OCI-LY7 (cell line): ENCODE measurements at regions not wholly inside any gene's neighbourhood (a gene's known extent, or its start where the extent isn't known, plus 50 kb on each side); places are given as distances from the start of the nearest gene placed in this dataset.

Experiments used
- BruUV-seq: library from RNA; stranded (reverse); fragments of 400-500 nt; replicated peaks from 2 replicates; lab custom pipeline; 2021; lab: Mats Ljungman, UMichigan
- CTCF ChIA-PET: fragments of 300-600 bp; sonication (Branson Sonifier 250); formaldehyde crosslinking; loops from one replicate; lab custom pipeline; 2022; ENCODE audit warnings: antibody characterized with exemption; ENCODE audit not compliant: unreplicated experiment; lab: Charles Lee
- POLR2A ChIA-PET: fragments of 300-600 bp; sonication (Branson Sonifier 250); formaldehyde crosslinking; loops from one replicate; lab custom pipeline; 2022; ENCODE audit warnings: antibody characterized with exemption; lab: Charles Lee
- DNase-seq: peaks from one replicate; pipeline ENCODE4 v3.0.0-alpha.2; 2015; ENCODE audit warnings: low spot score
- H2AFZ ChIP-seq: fragments of 200-600 bp; sonication (generic), shearing (Covaris generic); 2 replicates; pipeline ENCODE4 v1.6.1; 2014; ENCODE audit warnings: mild to moderate bottlenecking, antibody characterized with exemption, low read length, moderate library complexity
- H3K27ac ChIP-seq: fragments of 200-600 bp; sonication (generic); 2 replicates; pipeline ENCODE4 v1.5.1; 2014; ENCODE audit warnings: mixed run types, low read depth, mild to moderate bottlenecking, moderate library complexity, low read length, inconsistent platforms; ENCODE audit not compliant: poor library complexity, severe bottlenecking
- H3K36me3 ChIP-seq: fragments of 200-600 bp; sonication (generic); 2 replicates; pipeline ENCODE4 v1.6.1; 2014; ENCODE audit warnings: mild to moderate bottlenecking, antibody characterized with exemption, low read length, moderate library complexity, mixed read lengths; ENCODE audit not compliant: insufficient read depth
- H3K4me1 ChIP-seq: fragments of 200-600 bp; sonication (generic); 2 replicates; pipeline ENCODE4 v1.5.1; 2014; ENCODE audit warnings: mild to moderate bottlenecking, low read length; ENCODE audit not compliant: insufficient read depth, poor library complexity, severe bottlenecking
- H3K4me2 ChIP-seq: fragments of 200-600 bp; sonication (generic); 2 replicates; pipeline ENCODE4 v1.6.1; 2014; ENCODE audit warnings: mild to moderate bottlenecking, low read length
- H3K4me3 ChIP-seq: fragments of 200-600 bp; sonication (generic); 2 replicates; pipeline ENCODE4 v1.5.1; 2014; ENCODE audit warnings: mild to moderate bottlenecking, low read depth, low read length; ENCODE audit not compliant: poor library complexity, severe bottlenecking
- H3K79me2 ChIP-seq: fragments of 200-600 bp; sonication (generic); 2 replicates; pipeline ENCODE4 v1.6.1; 2016; ENCODE audit warnings: low read depth, mild to moderate bottlenecking, low read length, moderate library complexity, mixed read lengths; ENCODE audit not compliant: insufficient read depth
- H3K9me2 ChIP-seq: fragments of 200-600 bp; sonication (generic); 2 replicates; pipeline ENCODE4 v1.6.1; 2016; ENCODE audit warnings: mild to moderate bottlenecking, low read length, mixed read lengths; ENCODE audit not compliant: insufficient read depth
- H3K9me3 ChIP-seq: fragments of 200-600 bp; sonication (generic); 2 replicates; pipeline ENCODE4 v1.6.1; 2014; ENCODE audit warnings: mild to moderate bottlenecking, mixed run types, low read length, mixed read lengths
- H4K20me1 ChIP-seq: fragments of 200-600 bp; sonication (generic); 2 replicates; pipeline ENCODE4 v1.6.1; 2014; ENCODE audit warnings: mild to moderate bottlenecking, antibody characterized with exemption, low read length, moderate library complexity, mixed read lengths; ENCODE audit not compliant: insufficient read depth
- EZH2phosphoT487 ChIP-seq: fragments of 200-600 bp; sonication (generic); IDR thresholded peaks from 2 replicates; pipeline ENCODE4 v1.6.1; 2018; ENCODE audit warnings: low read depth, borderline replicate concordance, mild to moderate bottlenecking, mixed run types, antibody characterized with exemption, low read length, moderate library complexity, mixed read lengths
- intact Hi-C: fragments of 100-400 bp; cut with micrococcal nuclease; formaldehyde crosslinking; loops from one replicate; pipeline ENCODE4 v1.10.0; 2022; ENCODE audit not compliant: unreplicated experiment
- TF ChIP-seq, protein P1 (sequence below): fragments of 200-600 bp; sonication (generic); conservative IDR thresholded peaks from 2 replicates; pipeline ENCODE4 v1.5.1; 2014; ENCODE audit warnings: mild to moderate bottlenecking, antibody characterized with exemption, low read length, moderate library complexity, mixed read lengths

DNA sequence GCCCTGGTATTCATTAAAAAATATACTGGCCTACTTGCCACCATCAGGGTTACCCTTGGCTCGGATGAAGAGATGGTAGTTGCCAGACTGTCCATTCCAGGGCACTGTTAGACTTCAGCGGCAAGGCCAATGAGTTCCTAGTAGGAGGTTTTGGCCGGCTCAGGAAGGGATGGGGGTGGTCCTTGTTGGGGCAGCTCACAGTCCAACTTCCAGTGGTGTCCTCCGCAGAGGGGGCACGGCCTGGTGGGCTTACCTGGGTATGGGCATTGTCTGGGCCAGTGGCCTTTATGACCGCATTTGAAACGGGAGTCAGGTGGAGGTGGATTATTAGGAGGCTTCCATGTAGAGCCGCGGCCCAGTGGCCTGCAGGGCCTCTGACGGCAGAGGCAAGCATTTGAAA lies 139.1 kb upstream of the ETV3 start:
- H3K36me3 ChIP-seq = no peaks in the 10 kb centered on the region
- ChIA-PET CTCF (no interaction called here), POLR2A (no interaction called here)
- intact Hi-C loops = no loop called here
- no TSS peak for BruUV-seq
- no peak for DNase-seq
- H3K27ac ChIP-seq = no peak overlapping the region
- no peak overlapping the region for H2AFZ ChIP-seq
- no peaks in the 10 kb centered on the region for H3K79me2 ChIP-seq
- no peaks in the 10 kb centered on the region for H3K4me1 ChIP-seq
- no peak overlapping the region for H3K4me3 ChIP-seq
- no peaks in the 10 kb centered on the region for H4K20me1 ChIP-seq
- TF ChIP-seq, protein P1, sequence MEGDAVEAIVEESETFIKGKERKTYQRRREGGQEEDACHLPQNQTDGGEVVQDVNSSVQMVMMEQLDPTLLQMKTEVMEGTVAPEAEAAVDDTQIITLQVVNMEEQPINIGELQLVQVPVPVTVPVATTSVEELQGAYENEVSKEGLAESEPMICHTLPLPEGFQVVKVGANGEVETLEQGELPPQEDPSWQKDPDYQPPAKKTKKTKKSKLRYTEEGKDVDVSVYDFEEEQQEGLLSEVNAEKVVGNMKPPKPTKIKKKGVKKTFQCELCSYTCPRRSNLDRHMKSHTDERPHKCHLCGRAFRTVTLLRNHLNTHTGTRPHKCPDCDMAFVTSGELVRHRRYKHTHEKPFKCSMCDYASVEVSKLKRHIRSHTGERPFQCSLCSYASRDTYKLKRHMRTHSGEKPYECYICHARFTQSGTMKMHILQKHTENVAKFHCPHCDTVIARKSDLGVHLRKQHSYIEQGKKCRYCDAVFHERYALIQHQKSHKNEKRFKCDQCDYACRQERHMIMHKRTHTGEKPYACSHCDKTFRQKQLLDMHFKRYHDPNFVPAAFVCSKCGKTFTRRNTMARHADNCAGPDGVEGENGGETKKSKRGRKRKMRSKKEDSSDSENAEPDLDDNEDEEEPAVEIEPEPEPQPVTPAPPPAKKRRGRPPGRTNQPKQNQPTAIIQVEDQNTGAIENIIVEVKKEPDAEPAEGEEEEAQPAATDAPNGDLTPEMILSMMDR = no peak
- TF ChIP-seq EZH2phosphoT487 = no peak
- H3K9me2 ChIP-seq = no peaks in the 10 kb centered on the region
- H3K4me2 ChIP-seq = no peak overlapping the region
- no peaks in the 10 kb centered on the region for H3K9me3 ChIP-seq

DNA sequence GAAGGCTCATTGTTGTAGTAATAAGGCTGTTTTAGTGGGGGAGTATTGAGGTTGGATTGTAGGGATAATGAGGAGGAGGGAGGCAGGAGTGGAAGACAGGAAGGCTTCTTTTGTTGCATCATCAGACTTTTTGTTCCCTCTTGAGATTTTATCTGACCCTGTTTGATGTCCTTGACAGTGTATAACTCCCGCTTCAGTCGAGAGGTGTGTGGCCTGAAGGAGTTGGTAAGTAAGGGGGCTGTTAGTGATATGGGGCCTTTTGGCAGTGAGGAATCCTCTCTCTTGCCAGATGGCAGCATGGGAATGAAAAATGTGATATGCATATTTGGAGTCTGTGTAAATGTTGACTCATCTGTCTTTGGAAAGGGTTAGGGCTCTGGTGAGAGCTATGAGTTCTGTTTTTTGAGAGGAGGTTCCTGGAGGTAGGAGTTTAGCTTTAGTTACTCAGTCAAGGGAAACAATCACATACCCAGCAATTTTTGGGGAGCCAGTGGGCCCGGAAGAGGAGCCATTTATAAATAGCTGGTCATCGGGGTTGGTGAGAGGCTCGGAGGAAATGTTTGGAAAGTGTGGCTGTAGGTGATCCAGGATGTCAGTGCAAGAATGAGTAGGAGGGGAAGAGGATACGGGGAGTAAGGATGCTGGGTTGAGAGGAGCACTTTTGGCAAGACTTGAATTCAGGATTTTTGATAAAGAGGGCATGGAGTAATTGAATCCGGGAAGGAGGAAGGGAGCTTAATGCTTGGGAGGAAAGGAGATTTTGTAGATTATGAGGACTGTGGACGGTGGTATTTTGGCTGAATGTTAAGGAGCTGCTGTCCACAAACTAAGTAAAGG lies 136.7 kb upstream of the ETV3 start:
- Histone ChIP-seq H4K20me1 (no peaks in the 10 kb centered on the region), H3K4me1 (no peaks in the 10 kb centered on the region), H3K4me3 (no peak overlapping the region), H3K9me3 (no peaks in the 10 kb centered on the region), H2AFZ (no peak overlapping the region), H3K4me2 (no peak overlapping the region), H3K79me2 (no peaks in the 10 kb centered on the region), H3K9me2 (no peaks in the 10 kb centered on the region), H3K36me3 (no peaks in the 10 kb centered on the region), H3K27ac (no peak overlapping the region)
- no peak for DNase-seq
- BruUV-seq = no TSS peak
- POLR2A ChIA-PET = interaction anchor here (0.5 kb wide), 1 partner anchor 190 kb away, joined by 3 read pairs; no protein-coding TSS in a partner anchor
- TF ChIP-seq, protein P1 = no peak
- TF ChIP-seq EZH2phosphoT487 = no peak
- CTCF ChIA-PET = no interaction called here
- intact Hi-C loops = no loop called here
